Smooth muscle cell (in vitro differentiated cells): ENCODE measurements at regions not wholly inside any gene's neighbourhood (a gene's known extent, or its start where the extent isn't known, plus 50 kb on each side); places are given as distances from the start of the nearest gene placed in this dataset.
"Not testable (repeated sequence)": the region's sequence is repeated elsewhere in the genome, so short reads cannot be mapped to it uniquely, and the experiment has no call there.

ENCODE experiments used
- DNase-seq: peaks from one replicate; lab custom pipeline; 2025; ENCODE audit not compliant: unreplicated experiment; lab: John Stamatoyannopoulos, UW
- H2AFZ ChIP-seq: fragments of 200-600 bp; sonication (generic); 2 replicates; pipeline ENCODE4 v1.6.0; 2016; ENCODE audit warnings: antibody characterized with exemption, low read depth, mild to moderate bottlenecking
- H3F3A ChIP-seq: fragments of 200-600 bp; sonication (generic); 2 replicates; pipeline ENCODE4 v1.6.0; 2017; ENCODE audit warnings: antibody characterized with exemption, low read depth
- H3K27ac ChIP-seq: fragments of 200-600 bp; sonication (generic); 2 replicates; pipeline ENCODE4 v1.5.1; 2016; ENCODE audit warnings: low read depth, mild to moderate bottlenecking
- H3K27me3 ChIP-seq: fragments of 200-600 bp; sonication (generic); 2 replicates; pipeline ENCODE4 v1.6.1; 2016; ENCODE audit warnings: low read depth, mild to moderate bottlenecking
- H3K36me3 ChIP-seq: fragments of 200-600 bp; sonication (generic); 2 replicates; pipeline ENCODE4 v1.5.1; 2016; ENCODE audit warnings: low read depth
- H3K4me1 ChIP-seq: fragments of 200-600 bp; sonication (generic); 2 replicates; pipeline ENCODE4 v1.5.1; 2016; ENCODE audit warnings: low read depth
- H3K4me2 ChIP-seq: fragments of 200-600 bp; sonication (generic); 2 replicates; pipeline ENCODE4 v1.6.0; 2016; ENCODE audit warnings: mild to moderate bottlenecking
- H3K4me3 ChIP-seq: fragments of 200-600 bp; sonication (generic); 2 replicates; pipeline ENCODE4 v1.5.1; 2016; ENCODE audit warnings: mild to moderate bottlenecking
- H3K79me2 ChIP-seq: fragments of 200-600 bp; sonication (generic); 2 replicates; pipeline ENCODE4 v1.6.0; 2016; ENCODE audit warnings: low read depth, mild to moderate bottlenecking
- H3K9ac ChIP-seq: fragments of 200-600 bp; sonication (generic); 2 replicates; pipeline ENCODE4 v1.6.0; 2016; ENCODE audit warnings: low read depth
- H3K9me3 ChIP-seq: fragments of 200-600 bp; sonication (generic); replicated peaks from 2 replicates; pipeline ENCODE4 v1.5.1; 2016; ENCODE audit warnings: low read depth
- H4K20me1 ChIP-seq: fragments of 200-600 bp; sonication (generic); 2 replicates; pipeline ENCODE4 v1.6.0; 2016; ENCODE audit warnings: low read depth
- CTCF ChIP-seq: fragments of 200-600 bp; sonication (generic); IDR thresholded peaks from 2 replicates; pipeline ENCODE4 v1.5.1; 2017; ENCODE audit warnings: borderline replicate concordance, mild to moderate bottlenecking, antibody characterized with exemption; ENCODE audit not compliant: insufficient read depth, poor library complexity, severe bottlenecking
- WGBS: methylation state at CpG from one replicate; pipeline ENCODE4 v1.1.7; 2016; ENCODE audit warnings: low lambda C conversion rate; 5-methylcytosine and 5-hydroxymethylcytosine counted together

GRCh38 chr12:46693034-46693433 is 132.8 kb downstream of the SLC38A4 start:
- Histone ChIP-seq H3K27ac (no peak overlapping the region), H3F3A (no peaks in the 10 kb centered on the region), H3K4me1 (no peaks in the 10 kb centered on the region), H3K36me3 (peaks cover 3% of the 10 kb centered on the region), H3K4me2 (no peak overlapping the region), H3K27me3 (no peaks in the 10 kb centered on the region), H3K4me3 (no peak overlapping the region), H3K79me2 (no peaks in the 10 kb centered on the region), H4K20me1 (no peaks in the 10 kb centered on the region), H2AFZ (no peak overlapping the region), H3K9ac (no peak overlapping the region), H3K9me3 (no peaks in the 10 kb centered on the region)
- DNase-seq, result no peak
- no peak for TF ChIP-seq CTCF
- 92% methylated on average over 4 of the region's 4 CpGs for WGBS

- no peak overlapping the region for H2AFZ ChIP-seq
- H3K79me2 ChIP-seq, result no peaks in the 10 kb centered on the region
- H3K9ac ChIP-seq, result no peak overlapping the region
- no peaks in the 10 kb centered on the region for H3K27me3 ChIP-seq
- H3K4me2 ChIP-seq, result no peak overlapping the region
- no peak for TF ChIP-seq CTCF
- no peak overlapping the region for H3K4me3 ChIP-seq
- DNase-seq, result no peak
- no peaks in the 10 kb centered on the region for H3K4me1 ChIP-seq
- H3F3A ChIP-seq, result no peaks in the 10 kb centered on the region
- no peak overlapping the region for H3K27ac ChIP-seq
- no peaks in the 10 kb centered on the region for H3K36me3 ChIP-seq
- no peaks in the 10 kb centered on the region for H3K9me3 ChIP-seq
- WGBS, result 97% methylated on average over 3 of the region's 3 CpGs
- H4K20me1 ChIP-seq, result no peaks in the 10 kb centered on the region
These were observed 133.2 kb downstream of the SLC38A4 start for GRCh38 chr12:46692606-46693005.

GRCh38 chr12:46686267-46686942 is 139.4 kb downstream of the SLC38A4 start:
- H3K27ac ChIP-seq, result no peak overlapping the region
- H3K79me2 ChIP-seq, result no peaks in the 10 kb centered on the region
- DNase-seq, result no peak
- no peaks in the 10 kb centered on the region for H4K20me1 ChIP-seq
- H3K9me3 ChIP-seq, result no peaks in the 10 kb centered on the region
- no peak overlapping the region for H3K9ac ChIP-seq
- H3K4me2 ChIP-seq, result no peak overlapping the region
- 95% methylated on average over 3 of the region's 3 CpGs for WGBS
- no peaks in the 10 kb centered on the region for H3F3A ChIP-seq
- no peaks in the 10 kb centered on the region for H3K36me3 ChIP-seq
- no peak overlapping the region for H3K4me3 ChIP-seq
- H3K27me3 ChIP-seq, result no peaks in the 10 kb centered on the region
- no peak overlapping the region for H2AFZ ChIP-seq
- H3K4me1 ChIP-seq, result no peaks in the 10 kb centered on the region
- TF ChIP-seq CTCF, result no peak

GRCh38 chr12:46684243-46684642 is 141.6 kb downstream of the SLC38A4 start:
- not testable (repeated sequence) for H3K9me3 ChIP-seq, H3K79me2 ChIP-seq, H3K27me3 ChIP-seq, H3K4me1 ChIP-seq, H3K4me2 ChIP-seq, H2AFZ ChIP-seq, H3F3A ChIP-seq, DNase-seq, H4K20me1 ChIP-seq, H3K9ac ChIP-seq, H3K27ac ChIP-seq, H3K4me3 ChIP-seq, H3K36me3 ChIP-seq
- WGBS, result 96% methylated on average over 3 of the region's 3 CpGs
